WI38 (cell line): ENCODE measurements at regions not wholly inside any gene's neighbourhood (a gene's known extent, or its start where the extent isn't known, plus 50 kb on each side); places are given as distances from the start of the nearest gene placed in this dataset.

Experiments used
- H3K4me3 ChIP-seq: 2 replicates; pipeline ENCODE4 v1.5.1; 2011; ENCODE audit warnings: low read depth, mild to moderate bottlenecking, control low read depth, low read length
- TF ChIP-seq, protein P1 (sequence below): IDR thresholded peaks from 2 replicates; pipeline ENCODE4 v1.5.1; 2012; ENCODE audit warnings: low read depth, mild to moderate bottlenecking, control low read depth, low read length

DNA sequence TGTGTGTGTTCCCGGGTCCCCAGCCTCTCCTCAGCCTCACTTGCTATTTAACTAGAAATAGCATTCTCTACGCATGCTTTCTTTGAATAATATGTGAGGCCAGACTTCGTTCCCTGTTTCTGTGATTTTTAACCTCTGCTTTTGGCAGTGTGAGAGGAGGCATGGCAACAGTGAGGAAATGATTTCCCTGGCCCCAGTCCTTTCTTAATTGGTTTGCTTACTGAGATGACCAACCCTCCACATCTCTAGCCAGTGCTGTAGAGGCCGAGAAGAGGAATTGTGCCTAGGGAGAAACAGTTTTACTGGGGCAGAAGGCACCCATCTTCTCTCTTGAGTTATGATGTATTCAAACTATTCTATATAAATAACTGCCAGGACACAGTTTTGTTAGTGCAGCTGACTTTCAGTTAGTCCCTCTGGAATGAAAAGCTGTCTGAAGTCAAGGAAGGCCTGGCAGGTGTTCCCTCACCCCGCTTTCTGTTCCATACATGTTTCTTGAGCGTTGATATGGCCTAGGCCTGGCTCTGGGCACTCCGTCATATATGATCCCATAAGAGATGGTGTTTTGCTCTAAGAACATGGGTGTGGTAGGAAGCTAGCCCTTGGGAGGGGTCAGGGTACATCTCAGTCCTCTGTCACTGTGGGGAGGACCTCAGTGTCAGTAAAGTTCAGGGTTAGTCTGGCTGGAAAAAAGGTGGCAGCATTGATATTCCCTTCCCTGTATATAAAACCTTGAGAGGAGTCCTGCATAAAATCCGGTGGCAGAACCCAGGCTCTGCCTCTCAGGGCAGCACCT, 73.7 kb upstream of the NPAS1 start:
- H3K4me3 ChIP-seq: no peak overlapping the region
- TF ChIP-seq, protein P1, sequence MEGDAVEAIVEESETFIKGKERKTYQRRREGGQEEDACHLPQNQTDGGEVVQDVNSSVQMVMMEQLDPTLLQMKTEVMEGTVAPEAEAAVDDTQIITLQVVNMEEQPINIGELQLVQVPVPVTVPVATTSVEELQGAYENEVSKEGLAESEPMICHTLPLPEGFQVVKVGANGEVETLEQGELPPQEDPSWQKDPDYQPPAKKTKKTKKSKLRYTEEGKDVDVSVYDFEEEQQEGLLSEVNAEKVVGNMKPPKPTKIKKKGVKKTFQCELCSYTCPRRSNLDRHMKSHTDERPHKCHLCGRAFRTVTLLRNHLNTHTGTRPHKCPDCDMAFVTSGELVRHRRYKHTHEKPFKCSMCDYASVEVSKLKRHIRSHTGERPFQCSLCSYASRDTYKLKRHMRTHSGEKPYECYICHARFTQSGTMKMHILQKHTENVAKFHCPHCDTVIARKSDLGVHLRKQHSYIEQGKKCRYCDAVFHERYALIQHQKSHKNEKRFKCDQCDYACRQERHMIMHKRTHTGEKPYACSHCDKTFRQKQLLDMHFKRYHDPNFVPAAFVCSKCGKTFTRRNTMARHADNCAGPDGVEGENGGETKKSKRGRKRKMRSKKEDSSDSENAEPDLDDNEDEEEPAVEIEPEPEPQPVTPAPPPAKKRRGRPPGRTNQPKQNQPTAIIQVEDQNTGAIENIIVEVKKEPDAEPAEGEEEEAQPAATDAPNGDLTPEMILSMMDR: no peak

DNA sequence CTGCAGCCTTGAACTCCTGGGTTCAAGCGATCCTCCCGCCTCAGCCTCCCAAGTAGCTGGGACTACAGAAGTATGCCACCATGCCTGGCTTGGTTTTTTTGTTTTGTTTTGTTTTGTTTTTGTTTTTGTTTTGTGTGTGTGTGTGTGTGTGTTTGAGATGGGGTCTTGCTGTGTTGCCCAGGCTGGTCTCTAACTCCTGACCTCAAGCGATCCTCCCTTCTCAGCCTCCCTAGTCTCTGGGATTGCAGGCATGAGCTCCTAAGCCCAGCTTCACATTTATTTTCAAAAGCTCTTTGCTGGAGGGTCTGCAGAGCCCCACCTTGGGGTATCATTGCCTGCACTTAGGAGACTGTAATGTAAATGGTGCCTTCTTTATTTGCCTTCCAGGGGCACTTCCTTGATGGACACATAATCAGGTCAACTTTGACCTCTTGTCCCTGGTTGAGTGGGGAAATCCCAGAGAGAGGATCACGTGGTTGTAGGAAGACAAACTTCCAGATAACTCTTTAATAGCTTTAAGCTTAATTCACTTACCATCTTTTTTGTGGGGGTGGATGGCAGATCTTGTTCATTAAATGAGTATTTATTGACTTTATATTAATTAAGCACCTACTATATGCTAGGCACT, 72.9 kb upstream of the NPAS1 start:
- H3K4me3 ChIP-seq: no peak overlapping the region
- TF ChIP-seq, protein P1: no peak

DNA sequence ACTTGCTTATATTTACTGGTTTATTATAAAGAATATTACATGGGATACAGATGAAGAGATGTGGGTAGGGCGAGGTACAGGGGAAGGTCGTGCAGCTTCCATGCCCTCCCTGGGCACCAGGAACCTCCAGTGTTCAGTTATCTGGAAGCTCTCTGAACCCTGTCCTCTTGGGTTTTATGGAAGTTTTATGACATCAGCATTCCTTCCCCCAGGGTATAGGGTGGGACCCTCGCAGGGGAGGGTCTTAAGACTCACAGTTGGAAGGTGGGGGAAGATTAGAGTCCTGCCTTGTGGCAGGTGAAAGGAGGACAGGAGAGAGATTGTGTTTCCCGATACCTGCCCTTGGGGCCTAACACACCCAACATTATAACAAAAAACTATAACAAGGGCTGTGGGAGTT, 71.8 kb upstream of the NPAS1 start:
- H3K4me3 ChIP-seq: no peak overlapping the region
- TF ChIP-seq, protein P1: no peak

DNA sequence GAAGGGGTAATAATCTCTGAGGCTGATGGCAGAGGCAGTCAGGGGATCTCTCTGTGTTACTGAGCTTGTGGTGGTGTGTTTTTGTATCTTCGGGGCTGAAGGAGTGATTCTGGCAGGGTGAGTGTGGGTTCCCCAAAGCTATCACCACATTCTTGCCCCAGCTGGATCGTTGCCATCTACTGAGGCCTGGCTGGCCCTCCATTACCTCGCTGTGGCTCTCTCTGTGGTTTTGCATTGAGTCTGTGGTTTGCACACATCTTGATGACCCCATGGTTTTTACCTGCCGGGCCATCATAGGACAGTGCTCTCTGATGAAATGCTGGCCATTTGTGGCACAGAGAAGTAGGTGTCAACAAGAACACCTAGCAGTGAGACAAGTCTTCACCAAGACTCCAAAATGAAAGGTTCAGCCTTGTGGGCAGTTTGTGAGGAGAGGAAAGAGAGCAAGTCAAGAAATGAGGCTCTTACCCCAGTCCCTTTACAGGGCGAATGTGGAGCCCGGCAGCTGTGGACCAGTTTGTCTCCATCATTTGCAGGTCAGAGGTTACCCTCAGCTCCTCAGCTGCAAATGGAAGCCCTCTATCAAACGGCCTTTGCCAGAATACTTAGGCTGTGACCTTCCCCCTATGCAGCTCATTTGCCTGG, 69.0 kb upstream of the NPAS1 start:
- TF ChIP-seq, protein P1: no peak
- no peak overlapping the region for H3K4me3 ChIP-seq

DNA sequence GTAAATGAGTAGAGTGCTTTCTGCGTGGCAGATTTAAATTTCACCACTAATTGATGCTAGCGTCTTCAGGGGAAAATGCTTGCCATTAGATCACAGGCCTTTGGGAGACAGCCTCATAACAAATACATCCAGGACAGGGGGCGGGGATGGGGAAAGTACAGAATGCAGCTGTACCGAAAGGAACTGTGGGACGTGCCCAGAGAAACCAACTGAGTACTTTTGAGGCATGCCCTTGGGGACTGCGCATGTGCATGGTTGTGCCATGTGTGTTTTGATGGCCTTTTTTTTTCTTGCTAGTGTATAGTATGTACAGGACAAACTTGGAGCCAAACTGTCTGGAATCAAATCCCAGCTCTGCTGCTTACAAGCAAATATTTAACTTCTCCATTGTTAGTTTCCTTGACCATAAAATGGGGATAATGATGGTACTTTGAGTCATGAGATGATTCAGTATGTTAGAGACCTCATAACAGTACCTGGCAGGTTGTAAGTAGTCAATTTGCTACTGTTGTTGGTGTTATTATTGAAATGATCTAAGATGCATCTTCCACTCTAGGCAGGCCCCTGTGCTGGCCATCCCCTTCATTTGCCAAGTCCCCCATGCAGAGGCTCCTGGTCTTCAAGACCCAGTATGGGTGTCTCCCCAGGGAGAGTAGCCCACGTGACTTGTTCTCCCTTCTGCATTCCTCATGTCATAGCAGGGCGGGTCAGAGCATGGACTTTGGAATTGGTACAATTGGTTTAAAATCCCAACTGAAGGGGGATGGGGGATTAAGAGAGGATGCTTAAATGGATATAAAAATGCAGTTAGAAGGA, 68.3 kb upstream of the NPAS1 start:
- TF ChIP-seq, protein P1: no peak
- H3K4me3 ChIP-seq: no peak overlapping the region

DNA sequence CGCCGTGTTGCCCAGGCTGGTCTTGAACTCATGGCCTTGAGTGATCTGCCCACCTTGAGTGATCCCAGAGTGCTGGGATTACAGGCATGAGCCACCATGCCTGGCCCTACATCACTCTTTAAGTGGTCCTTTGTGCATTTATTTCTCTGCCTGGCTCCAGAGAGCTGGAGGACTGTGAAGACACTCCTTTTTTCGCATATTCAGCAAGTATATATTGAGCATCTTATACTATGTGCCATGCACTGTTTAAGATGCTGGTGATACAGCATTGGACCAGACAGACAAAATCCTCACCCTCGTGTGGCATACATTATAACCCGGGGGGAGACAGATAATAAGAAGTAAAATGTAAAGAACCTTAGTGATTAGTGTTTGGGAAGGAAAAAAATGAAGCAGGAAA, 66.8 kb upstream of the NPAS1 start:
- TF ChIP-seq, protein P1: no peak
- no peak overlapping the region for H3K4me3 ChIP-seq
